Erythroblast (primary cell): ENCODE measurements at regions not wholly inside any gene's neighbourhood (a gene's known extent, or its start where the extent isn't known, plus 50 kb on each side); places are given as distances from the start of the nearest gene placed in this dataset.

Source experiments
- GATA1 ChIP-seq: IDR thresholded peaks from 2 replicates; pipeline ENCODE4 v1.6.1; 2011; ENCODE audit warnings: low read depth, mild to moderate bottlenecking, control low read depth, low read length, moderate library complexity
- POLR2A ChIP-seq: IDR thresholded peaks from 2 replicates; pipeline ENCODE4 v1.6.1; 2011; ENCODE audit warnings: mild to moderate bottlenecking, low read length

DNA sequence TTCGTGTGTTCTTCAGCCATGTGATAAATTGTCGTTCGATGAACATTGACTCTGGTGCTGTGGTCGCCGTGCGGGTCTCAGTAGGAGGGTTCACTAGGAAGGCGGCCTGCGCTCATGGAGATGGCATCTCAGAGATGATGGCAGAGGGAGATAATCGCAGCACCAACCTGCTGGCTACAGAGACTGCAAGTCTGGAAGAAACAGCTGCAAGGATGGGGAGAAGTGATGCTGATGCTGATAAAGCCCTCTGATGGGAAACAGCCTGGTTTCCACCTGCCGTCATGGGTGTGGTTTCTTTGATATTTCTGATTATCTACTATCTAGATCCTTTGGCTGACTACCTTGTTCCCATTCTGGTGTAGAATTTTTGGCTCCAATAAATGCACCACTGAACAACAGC, 130.5 kb upstream of the ANKRD30A start:
- TF ChIP-seq POLR2A = no peak
- no peak for TF ChIP-seq GATA1
